MCF 10A (cell line): ENCODE measurements at regions not wholly inside any gene's neighbourhood (a gene's known extent, or its start where the extent isn't known, plus 50 kb on each side); places are given as distances from the start of the nearest gene placed in this dataset.

Experiments used
- BruUV-seq: library from RNA; stranded (reverse); fragments of 400-500 nt; replicated peaks from 2 replicates; lab custom pipeline; 2021; lab: Mats Ljungman, UMichigan
- CTCF ChIA-PET: fragments of 300-600 bp; sonication (Branson Sonifier 250); formaldehyde crosslinking; extraction: SDS; loops from one replicate; lab custom pipeline; 2021; ENCODE audit warnings: antibody characterized with exemption, inconsistent platforms; lab: Yijun Ruan, JAX
- POLR2A ChIA-PET: fragments of 300-600, 350-650 bp; sonication (Branson Sonifier 250); formaldehyde crosslinking; extraction: SDS; loops from one replicate; lab custom pipeline; 2020; ENCODE audit warnings: antibody characterized with exemption, inconsistent platforms; lab: Yijun Ruan, JAX
- DNase-seq: peaks from one replicate; pipeline ENCODE4 v3.0.0-alpha.2; 2018; ENCODE audit not compliant: unreplicated experiment
- H3K27ac Mint-ChIP-seq: one replicate; pipeline ENCODE4 v1.8.0; 2022; ENCODE audit warnings: mild to moderate bottlenecking, low read depth, mixed read lengths; ENCODE audit not compliant: unreplicated experiment
- H3K27me3 Mint-ChIP-seq: one replicate; pipeline ENCODE4 v1.8.0; 2022; ENCODE audit warnings: mixed read lengths; ENCODE audit not compliant: insufficient read depth, unreplicated experiment
- H3K36me3 Mint-ChIP-seq: one replicate; pipeline ENCODE4 v1.8.0; 2022; ENCODE audit warnings: mild to moderate bottlenecking, moderate library complexity, mixed read lengths; ENCODE audit not compliant: insufficient read depth, unreplicated experiment
- H3K4me1 Mint-ChIP-seq: one replicate; pipeline ENCODE4 v1.8.0; 2022; ENCODE audit warnings: mixed read lengths; ENCODE audit not compliant: insufficient read depth, unreplicated experiment
- H3K4me3 Mint-ChIP-seq: one replicate; pipeline ENCODE4 v1.8.0; 2022; ENCODE audit warnings: mild to moderate bottlenecking, moderate library complexity, mixed read lengths; ENCODE audit not compliant: unreplicated experiment
- H3K9me3 Mint-ChIP-seq: one replicate; pipeline ENCODE4 v1.8.0; 2022; ENCODE audit warnings: mixed read lengths; ENCODE audit not compliant: unreplicated experiment
- intact Hi-C: fragments of 100-400 bp; cut with micrococcal nuclease; formaldehyde crosslinking; loops from 2 replicates; pipeline ENCODE4 v1.14.1; 2022
- TF ChIP-seq, protein P1 (sequence below): fragments of 200-600 bp; IDR thresholded peaks from one replicate; pipeline ENCODE4 v1.8.0; 2022; ENCODE audit warnings: antibody characterized with exemption, mild to moderate bottlenecking; ENCODE audit not compliant: unreplicated experiment

DNA sequence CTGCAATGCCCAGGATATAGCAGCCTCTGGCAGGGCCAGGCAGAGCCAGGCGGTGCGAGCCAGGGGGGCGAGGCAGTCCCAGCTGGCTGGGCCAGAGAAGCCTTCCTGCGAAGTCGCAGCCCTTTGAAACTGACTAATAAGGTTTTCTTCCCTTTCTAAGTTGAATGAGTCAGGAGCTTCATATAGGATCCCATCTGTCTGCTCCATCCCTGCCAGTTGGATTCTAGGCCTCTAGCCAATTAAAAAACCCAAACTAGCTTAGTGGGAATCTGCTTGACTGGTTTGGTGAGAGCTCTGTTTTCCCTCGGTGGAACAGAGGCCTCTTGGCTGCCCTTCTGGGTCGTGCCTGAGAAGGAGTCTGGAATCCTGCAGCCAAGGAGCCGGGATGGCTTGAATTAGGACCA is 70.1 kb upstream of the RAPGEF1 start:
- peaks cover 46% of the 10 kb centered on the region for H3K27me3 Mint-ChIP-seq
- ChIA-PET CTCF (interaction anchor here (1.1 kb wide), 1 partner anchor 47 kb away, joined by 4 read pairs; no protein-coding TSS in a partner anchor), POLR2A (no interaction called here)
- TF ChIP-seq, protein P1, sequence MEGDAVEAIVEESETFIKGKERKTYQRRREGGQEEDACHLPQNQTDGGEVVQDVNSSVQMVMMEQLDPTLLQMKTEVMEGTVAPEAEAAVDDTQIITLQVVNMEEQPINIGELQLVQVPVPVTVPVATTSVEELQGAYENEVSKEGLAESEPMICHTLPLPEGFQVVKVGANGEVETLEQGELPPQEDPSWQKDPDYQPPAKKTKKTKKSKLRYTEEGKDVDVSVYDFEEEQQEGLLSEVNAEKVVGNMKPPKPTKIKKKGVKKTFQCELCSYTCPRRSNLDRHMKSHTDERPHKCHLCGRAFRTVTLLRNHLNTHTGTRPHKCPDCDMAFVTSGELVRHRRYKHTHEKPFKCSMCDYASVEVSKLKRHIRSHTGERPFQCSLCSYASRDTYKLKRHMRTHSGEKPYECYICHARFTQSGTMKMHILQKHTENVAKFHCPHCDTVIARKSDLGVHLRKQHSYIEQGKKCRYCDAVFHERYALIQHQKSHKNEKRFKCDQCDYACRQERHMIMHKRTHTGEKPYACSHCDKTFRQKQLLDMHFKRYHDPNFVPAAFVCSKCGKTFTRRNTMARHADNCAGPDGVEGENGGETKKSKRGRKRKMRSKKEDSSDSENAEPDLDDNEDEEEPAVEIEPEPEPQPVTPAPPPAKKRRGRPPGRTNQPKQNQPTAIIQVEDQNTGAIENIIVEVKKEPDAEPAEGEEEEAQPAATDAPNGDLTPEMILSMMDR = no peak
- DNase-seq = no peak
- BruUV-seq = no TSS peak
- no peaks in the 10 kb centered on the region for H3K36me3 Mint-ChIP-seq
- H3K27ac Mint-ChIP-seq = no peak overlapping the region
- intact Hi-C loops = loop anchor here (5.0 kb wide), 1 partner anchor 427 kb away; no protein-coding TSS in a partner anchor
- no peak overlapping the region for H3K4me3 Mint-ChIP-seq
- H3K4me1 Mint-ChIP-seq = no peaks in the 10 kb centered on the region
- no peaks in the 10 kb centered on the region for H3K9me3 Mint-ChIP-seq

DNA sequence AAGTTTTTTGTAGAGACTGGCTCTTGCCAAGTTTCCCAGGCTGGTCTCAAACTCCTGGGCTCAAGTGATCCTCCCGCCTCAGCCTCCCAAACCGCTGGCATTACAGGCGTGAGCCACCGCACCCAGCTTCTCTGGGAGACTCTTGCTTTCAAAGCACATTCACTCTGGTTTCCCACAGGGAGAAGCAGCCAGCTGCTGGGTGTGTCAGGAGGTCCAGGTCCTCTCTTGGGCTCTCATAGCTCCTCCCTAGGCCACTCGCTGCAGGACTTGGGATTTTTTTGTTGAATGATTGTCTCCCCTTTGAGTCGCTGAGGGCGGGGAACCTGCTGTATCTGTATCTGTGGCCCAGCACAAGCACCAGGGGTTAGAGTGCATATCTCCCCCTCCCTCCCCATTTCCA is 68.4 kb upstream of the RAPGEF1 start:
- no peaks in the 10 kb centered on the region for H3K4me1 Mint-ChIP-seq
- no peaks in the 10 kb centered on the region for H3K9me3 Mint-ChIP-seq
- BruUV-seq = no TSS peak
- H3K4me3 Mint-ChIP-seq = no peak overlapping the region
- CTCF ChIA-PET = interaction anchor here (0.6 kb wide), 1 partner anchor 9 kb away, joined by 3 read pairs; no protein-coding TSS in a partner anchor
- no peak for DNase-seq
- TF ChIP-seq, protein P1 = no peak
- intact Hi-C loops = no loop called here
- peaks cover 59% of the 10 kb centered on the region for H3K27me3 Mint-ChIP-seq
- no peaks in the 10 kb centered on the region for H3K36me3 Mint-ChIP-seq
- POLR2A ChIA-PET = no interaction called here
- H3K27ac Mint-ChIP-seq = no peak overlapping the region

DNA sequence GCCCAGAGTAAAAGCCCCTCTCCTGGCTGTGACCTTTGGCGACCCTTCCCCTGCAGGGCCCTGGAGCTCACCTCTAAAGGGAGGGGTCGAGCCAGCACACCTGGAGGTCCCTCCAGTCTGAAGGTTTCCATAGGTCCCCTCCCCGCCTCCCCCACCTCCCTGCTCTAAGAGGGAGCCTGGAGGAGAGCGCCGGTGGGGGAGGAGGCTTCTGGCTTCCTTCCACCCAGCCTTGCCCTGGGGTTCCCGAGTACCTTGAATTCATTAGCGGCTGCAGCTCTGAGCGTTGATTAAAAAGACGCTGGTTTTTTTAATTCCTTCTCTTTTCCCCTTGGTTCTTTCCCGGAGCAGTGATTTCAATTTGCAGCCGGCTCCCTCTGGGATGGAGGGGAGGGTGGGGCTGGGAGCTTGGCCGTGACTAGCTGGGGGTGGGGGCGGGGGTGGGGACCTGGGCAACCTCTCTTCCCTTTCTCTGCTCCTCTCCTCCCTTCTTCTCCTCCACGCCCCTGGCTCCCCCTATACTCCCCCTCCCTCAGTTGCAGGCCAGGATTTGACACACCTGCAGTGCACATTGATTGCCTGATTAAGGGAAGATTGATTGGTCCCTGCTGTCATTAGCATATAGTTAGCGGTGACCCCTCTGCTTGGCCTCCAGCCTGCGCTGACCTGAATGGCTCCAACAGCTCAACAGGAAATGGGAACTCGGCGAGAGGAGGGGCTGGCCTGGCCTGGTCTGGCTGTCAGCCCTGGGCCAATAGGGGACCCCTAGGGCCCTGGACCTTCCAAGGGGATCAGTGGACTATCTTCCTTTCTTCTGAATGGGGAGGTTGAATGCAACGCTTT is 67.5 kb upstream of the RAPGEF1 start:
- no peaks in the 10 kb centered on the region for H3K4me1 Mint-ChIP-seq
- BruUV-seq = no TSS peak
- peaks cover 59% of the 10 kb centered on the region for H3K27me3 Mint-ChIP-seq
- CTCF ChIA-PET = interaction anchor here (0.7 kb wide), 1 partner anchor 200 kb away, joined by 3 read pairs; no protein-coding TSS in a partner anchor
- POLR2A ChIA-PET = no interaction called here
- TF ChIP-seq, protein P1 = no peak
- intact Hi-C loops = no loop called here
- H3K27ac Mint-ChIP-seq = no peak overlapping the region
- H3K36me3 Mint-ChIP-seq = no peaks in the 10 kb centered on the region
- H3K4me3 Mint-ChIP-seq = no peak overlapping the region
- no peak for DNase-seq
- H3K9me3 Mint-ChIP-seq = no peaks in the 10 kb centered on the region

GRCh38 chr9:131805803-131806202 is 65.9 kb upstream of the RAPGEF1 start:
- TF ChIP-seq, protein P1 = no peak
- Mint-ChIP-seq H3K27me3 (peaks cover 59% of the 10 kb centered on the region), H3K36me3 (no peaks in the 10 kb centered on the region), H3K27ac (no peak overlapping the region), H3K4me1 (no peaks in the 10 kb centered on the region), H3K4me3 (no peak overlapping the region), H3K9me3 (no peaks in the 10 kb centered on the region)
- CTCF ChIA-PET = interaction anchor here (0.6 kb wide), 1 partner anchor 995 kb away, joined by 3 read pairs; no protein-coding TSS in a partner anchor
- no peak for DNase-seq
- intact Hi-C loops = no loop called here
- no TSS peak for BruUV-seq
- POLR2A ChIA-PET = interaction anchor here (0.8 kb wide), 1 partner anchor 11 kb away, joined by 3 read pairs; no protein-coding TSS in a partner anchor
